Fibroblast of mammary gland (primary cell): ENCODE measurements at regions not wholly inside any gene's neighbourhood (a gene's known extent, or its start where the extent isn't known, plus 50 kb on each side); places are given as distances from the start of the nearest gene placed in this dataset.
"Not testable (repeated sequence)": the region's sequence is repeated elsewhere in the genome, so short reads cannot be mapped to it uniquely, and the experiment has no call there.

Source experiments
- DNase-seq: peaks from one replicate; pipeline ENCODE4 v3.0.0-alpha.2; 2010; ENCODE audit warnings: low read depth
- H3K4me3 ChIP-seq: 2 replicates; pipeline ENCODE4 v1.5.1; 2011; ENCODE audit warnings: low read depth, mild to moderate bottlenecking, low read length, moderate library complexity; ENCODE audit not compliant: control insufficient read depth
- TF ChIP-seq, protein P1 (sequence below): conservative IDR thresholded peaks from 2 replicates; pipeline ENCODE4 v1.5.1; 2011; ENCODE audit warnings: low read depth, low read length, inconsistent platforms; ENCODE audit not compliant: control insufficient read depth, insufficient read depth

DNA sequence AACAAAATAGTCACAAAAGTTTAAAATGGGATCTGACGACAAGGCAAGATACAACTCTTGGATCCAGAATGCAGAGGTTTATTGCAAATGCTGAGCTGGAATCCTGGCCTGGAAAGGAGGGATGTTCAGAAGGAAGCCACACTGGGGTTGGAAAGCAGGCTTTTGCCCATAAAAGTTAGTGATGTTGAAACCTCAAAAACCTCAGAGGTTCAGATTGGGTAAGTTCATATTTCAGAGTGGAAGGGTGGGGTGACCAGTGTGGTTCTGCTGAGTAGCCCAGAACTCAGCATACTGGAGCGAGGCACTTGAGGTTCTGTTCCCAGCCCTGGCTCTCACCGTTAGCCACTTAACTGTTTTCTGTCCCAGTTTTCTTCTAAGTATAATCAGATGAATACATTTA, 114.0 kb upstream of the OSTN start:
- peak; percentile 76 for DNase-seq
- H3K4me3 ChIP-seq = no peak overlapping the region
- TF ChIP-seq, protein P1, sequence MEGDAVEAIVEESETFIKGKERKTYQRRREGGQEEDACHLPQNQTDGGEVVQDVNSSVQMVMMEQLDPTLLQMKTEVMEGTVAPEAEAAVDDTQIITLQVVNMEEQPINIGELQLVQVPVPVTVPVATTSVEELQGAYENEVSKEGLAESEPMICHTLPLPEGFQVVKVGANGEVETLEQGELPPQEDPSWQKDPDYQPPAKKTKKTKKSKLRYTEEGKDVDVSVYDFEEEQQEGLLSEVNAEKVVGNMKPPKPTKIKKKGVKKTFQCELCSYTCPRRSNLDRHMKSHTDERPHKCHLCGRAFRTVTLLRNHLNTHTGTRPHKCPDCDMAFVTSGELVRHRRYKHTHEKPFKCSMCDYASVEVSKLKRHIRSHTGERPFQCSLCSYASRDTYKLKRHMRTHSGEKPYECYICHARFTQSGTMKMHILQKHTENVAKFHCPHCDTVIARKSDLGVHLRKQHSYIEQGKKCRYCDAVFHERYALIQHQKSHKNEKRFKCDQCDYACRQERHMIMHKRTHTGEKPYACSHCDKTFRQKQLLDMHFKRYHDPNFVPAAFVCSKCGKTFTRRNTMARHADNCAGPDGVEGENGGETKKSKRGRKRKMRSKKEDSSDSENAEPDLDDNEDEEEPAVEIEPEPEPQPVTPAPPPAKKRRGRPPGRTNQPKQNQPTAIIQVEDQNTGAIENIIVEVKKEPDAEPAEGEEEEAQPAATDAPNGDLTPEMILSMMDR = no peak

DNA sequence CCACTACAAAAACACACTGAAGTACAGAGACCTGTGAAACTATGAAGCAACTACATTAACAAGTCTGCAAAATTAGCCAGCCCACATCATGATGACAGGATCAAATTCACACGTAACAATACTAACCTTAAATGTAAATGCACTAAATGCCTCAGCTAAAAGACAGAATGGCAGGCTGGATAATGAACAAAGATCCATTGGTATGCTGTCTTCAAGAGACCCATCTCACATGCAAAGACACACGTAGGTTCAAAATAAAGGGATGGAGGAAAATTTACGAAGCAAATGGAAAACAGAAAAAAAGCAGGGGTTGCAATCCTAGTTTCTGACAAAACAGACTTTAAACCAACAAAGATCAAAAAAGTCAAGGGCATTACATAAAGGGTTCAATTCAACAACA, 120.1 kb upstream of the OSTN start:
- H3K4me3 ChIP-seq, DNase-seq: not testable (repeated sequence)

- TF ChIP-seq, protein P1 = no peak
- no peak overlapping the region for H3K4me3 ChIP-seq
- DNase-seq = no peak
These were observed 122.0 kb upstream of the OSTN start for GRCh38 chr3:191076903-191077552.

- TF ChIP-seq, protein P1 = no peak
- no peak overlapping the region for H3K4me3 ChIP-seq
- no peak for DNase-seq
These were observed 124.5 kb upstream of the OSTN start for GRCh38 chr3:191074511-191074910.

- TF ChIP-seq, protein P1 = no peak
- peak; percentile 47 for DNase-seq
- no peak overlapping the region for H3K4me3 ChIP-seq
These were observed 128.2 kb upstream of the OSTN start for GRCh38 chr3:191070762-191071403.

DNA sequence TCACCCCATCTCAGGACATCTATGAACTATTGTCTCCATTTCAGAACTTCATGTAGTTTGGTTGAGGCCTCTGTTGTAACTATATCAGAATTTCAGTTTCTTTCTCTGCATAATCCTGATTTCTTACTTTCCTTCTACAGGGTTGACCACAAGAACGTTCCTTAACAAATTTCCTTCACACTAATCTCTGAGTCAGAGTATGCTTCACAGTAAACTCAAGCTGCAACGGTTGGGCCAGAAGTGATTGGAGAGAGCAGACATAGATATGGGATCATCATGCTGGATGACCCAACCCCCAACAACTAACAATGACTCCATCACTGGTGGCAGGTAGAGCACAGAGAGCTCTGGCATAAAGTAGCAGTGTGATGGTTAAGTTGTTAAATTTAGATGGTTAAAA, 128.8 kb upstream of the OSTN start:
- peak; percentile 95 for DNase-seq
- TF ChIP-seq, protein P1 = no peak
- H3K4me3 ChIP-seq = no peak overlapping the region

DNA sequence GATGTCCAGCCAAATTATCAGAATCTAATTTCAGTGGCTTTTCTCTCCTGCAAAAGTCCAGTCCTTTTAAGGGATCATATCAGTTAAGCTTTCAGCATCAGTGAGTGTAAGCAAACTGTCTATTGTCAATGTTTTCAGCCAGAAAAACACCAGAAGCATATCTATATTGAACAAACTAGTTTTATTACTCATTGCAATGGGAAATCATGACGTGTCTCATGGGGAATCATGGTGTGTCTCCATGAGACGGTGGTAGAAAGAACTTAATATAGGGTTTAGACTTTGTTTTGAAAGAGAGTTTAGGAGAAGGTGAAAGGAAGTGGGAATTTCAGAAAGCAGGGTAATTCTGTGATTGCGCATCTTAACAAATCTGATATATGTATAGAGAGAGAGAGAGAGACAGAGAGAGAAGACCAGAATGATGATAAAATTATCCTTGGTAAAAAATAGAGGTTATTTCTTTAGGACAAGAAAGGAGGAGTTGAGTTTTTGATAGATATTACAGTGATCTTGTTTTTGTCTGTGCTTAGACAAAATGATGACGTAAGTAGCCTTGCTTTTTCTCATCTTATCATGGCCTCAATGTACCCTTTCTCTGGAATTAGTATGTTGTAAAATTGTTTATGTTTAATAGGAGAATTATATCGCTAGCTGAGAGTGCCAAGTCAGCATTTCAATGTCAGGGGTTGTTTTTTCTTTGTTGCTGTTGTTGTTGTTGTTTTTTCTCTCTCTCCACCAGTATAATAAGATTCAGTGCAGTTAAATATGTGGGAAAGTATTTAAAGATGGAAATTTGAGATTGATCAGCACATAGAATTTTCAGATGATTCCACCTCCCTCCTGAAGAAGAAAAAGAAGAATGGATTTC, 129.9 kb upstream of the OSTN start:
- TF ChIP-seq, protein P1 = no peak
- no peak overlapping the region for H3K4me3 ChIP-seq
- DNase-seq = peak; percentile 81
